ENCODE measurements at regions not wholly inside any gene's neighbourhood (a gene's known extent, or its start where the extent isn't known, plus 50 kb on each side); places are given as distances from the start of the nearest gene placed in this dataset.

DNA sequence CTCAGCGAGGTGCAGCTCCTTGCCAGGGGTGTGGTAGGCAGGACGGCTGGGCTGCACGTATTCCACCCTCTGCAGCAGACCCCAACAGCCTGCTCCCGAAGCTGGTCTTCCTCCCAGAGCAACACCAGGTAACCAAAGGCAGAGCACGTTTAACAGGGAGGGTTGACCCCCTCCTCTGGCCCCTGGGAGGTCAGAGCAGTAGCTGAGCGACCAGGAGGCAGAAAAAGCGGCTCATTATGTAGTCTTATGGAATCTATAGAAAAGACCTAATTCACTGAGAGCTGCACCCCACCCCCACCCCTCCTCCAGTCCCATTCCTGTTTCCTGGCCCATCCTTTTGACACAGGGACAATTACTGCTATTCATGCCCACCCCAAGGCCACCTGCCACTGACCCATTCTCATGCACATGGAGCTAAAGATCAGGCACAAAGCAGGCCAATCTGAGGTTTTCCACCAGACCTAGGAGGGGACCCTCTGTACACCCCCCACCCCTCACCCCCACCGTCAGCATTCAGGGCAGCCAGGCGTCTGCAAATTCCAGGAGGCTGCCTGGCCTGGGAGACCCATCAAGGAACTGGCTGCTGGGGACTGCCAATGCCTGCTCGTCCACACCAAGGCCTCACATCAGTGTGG lies 60.9 kb upstream of the FZD7 start:
- Mint-ChIP-seq H3K4me3 (peak overlapping the region; percentile 84), H3K4me1 (peaks cover 93% of the 10 kb centered on the region), H3K9me3 (no peaks in the 10 kb centered on the region), H3K27ac (ENCODE audit: unreplicated experiment) (peak overlapping the region; percentile 89), H3K36me3 (ENCODE audit: low read depth) (no peaks in the 10 kb centered on the region), H3K27me3 (ENCODE audit: low read depth) (no peaks in the 10 kb centered on the region)
- DNase-seq (ENCODE audit: low read depth, low spot score), result peak; percentile 43
- TF ChIP-seq, protein P1, sequence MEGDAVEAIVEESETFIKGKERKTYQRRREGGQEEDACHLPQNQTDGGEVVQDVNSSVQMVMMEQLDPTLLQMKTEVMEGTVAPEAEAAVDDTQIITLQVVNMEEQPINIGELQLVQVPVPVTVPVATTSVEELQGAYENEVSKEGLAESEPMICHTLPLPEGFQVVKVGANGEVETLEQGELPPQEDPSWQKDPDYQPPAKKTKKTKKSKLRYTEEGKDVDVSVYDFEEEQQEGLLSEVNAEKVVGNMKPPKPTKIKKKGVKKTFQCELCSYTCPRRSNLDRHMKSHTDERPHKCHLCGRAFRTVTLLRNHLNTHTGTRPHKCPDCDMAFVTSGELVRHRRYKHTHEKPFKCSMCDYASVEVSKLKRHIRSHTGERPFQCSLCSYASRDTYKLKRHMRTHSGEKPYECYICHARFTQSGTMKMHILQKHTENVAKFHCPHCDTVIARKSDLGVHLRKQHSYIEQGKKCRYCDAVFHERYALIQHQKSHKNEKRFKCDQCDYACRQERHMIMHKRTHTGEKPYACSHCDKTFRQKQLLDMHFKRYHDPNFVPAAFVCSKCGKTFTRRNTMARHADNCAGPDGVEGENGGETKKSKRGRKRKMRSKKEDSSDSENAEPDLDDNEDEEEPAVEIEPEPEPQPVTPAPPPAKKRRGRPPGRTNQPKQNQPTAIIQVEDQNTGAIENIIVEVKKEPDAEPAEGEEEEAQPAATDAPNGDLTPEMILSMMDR (conservative IDR thresholded peaks at IDR 0.05), result no peak

DNA sequence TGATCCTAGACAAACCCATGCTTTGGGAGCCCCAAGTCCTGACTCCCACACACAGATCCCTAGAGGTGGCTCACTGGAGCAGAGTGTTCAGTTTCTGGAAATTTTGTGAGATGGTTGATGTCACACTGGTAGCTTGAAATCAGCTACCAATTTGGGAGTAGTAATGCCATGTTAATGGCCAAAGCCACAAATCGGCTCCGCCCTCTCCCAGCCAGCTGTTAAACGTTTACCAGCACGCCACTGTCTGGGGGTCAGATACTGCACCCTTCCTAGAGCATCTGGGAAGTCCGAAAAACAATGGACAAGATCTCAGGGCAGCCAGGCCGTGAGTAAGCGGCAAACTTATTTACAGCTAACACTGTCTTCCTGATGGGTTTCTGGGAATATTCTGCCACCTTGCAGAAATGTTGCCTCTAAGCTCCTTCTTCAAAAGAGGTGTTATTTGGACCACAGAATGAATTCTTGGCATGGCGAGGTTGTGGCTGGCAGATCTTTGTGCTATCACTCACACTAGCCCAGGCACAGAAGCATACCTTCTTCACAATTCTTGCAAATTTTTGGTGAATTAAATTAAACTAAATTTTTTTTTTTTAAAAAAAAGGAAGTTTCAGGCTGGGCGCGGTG lies 60.2 kb upstream of the FZD7 start:
- no peaks in the 10 kb centered on the region for H3K36me3 Mint-ChIP-seq (ENCODE audit: low read depth)
- no peaks in the 10 kb centered on the region for H3K27me3 Mint-ChIP-seq (ENCODE audit: low read depth)
- H3K27ac Mint-ChIP-seq (ENCODE audit: unreplicated experiment), result peak overlapping the region; percentile 89
- no peaks in the 10 kb centered on the region for H3K9me3 Mint-ChIP-seq
- TF ChIP-seq, protein P1 (conservative IDR thresholded peaks at IDR 0.05), result no peak
- peak overlapping the region; percentile 84 for H3K4me3 Mint-ChIP-seq
- no peak for DNase-seq (ENCODE audit: low read depth, low spot score)
- H3K4me1 Mint-ChIP-seq, result peaks cover 95% of the 10 kb centered on the region

DNA sequence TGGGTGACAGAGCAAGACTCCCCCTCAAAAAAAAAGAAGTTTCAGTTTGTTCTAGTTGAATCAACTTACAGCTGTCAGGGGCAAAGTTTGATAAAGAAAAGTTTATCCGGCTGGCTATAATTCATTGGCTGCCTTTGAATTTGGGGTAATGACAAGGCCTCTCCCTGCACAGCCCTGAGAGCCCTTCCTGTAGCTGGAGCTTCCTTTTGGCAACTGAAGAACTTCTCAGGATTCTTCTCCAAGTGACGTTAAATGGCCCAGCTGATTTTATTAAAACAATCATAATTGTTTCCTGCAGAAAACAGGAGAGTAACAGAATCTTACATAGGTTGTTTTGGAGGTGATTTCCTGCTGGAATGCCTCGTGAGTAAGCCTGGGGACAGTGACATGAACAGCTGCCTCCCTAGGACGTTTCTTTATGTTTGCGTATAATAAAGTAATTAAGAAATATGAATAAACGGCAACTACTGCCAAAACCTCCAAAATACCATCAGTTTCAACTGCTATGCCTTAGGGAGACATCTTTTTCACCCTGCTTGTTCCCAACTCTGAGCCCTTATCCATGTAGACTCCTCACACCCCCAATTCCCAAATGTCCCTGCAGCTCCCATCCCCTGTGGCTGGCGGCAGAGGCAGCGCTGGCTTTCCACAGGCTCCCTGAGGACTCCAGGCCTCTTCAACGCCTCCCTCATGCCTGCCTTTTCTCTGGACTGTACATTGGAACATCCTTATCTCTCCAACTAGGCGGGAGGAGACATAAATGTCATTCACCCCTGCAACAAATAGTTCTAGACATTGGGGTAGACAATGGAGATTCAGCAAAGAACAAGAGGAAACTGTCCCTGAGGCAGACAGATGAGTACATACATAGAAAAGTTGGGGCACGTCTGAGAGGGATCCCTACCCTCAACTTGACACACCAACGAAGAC lies 59.2 kb upstream of the FZD7 start:
- Mint-ChIP-seq H3K9me3 (no peaks in the 10 kb centered on the region), H3K4me3 (peak overlapping the region; percentile 69), H3K27ac (ENCODE audit: unreplicated experiment) (peak overlapping the region; percentile 86), H3K27me3 (ENCODE audit: low read depth) (no peaks in the 10 kb centered on the region), H3K4me1 (peaks cover 95% of the 10 kb centered on the region), H3K36me3 (ENCODE audit: low read depth) (no peaks in the 10 kb centered on the region)
- TF ChIP-seq, protein P1 (conservative IDR thresholded peaks at IDR 0.05), result no peak
- no peak for DNase-seq (ENCODE audit: low read depth, low spot score)

DNA sequence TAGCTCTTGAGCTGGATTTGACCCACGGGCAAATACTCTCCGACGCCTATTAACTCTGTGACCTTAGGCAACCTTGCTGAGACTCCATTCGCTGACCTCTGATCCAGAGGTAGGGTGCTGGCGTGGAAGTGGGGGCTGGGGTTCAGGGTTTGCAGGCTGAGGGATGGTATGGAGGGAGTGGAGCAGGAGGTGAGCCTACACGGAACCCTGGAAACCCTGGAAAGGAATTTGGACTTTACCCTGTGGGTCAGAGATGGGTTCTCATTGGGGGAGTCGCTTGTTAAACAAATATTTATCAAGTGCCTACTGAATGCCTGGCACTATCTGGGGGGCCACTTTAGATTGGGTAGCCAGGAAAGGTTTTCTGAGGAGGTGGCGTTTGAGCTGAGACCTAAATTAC lies 58.2 kb upstream of the FZD7 start:
- DNase-seq (ENCODE audit: low read depth, low spot score), result no peak
- Mint-ChIP-seq H3K27me3 (ENCODE audit: low read depth) (no peaks in the 10 kb centered on the region), H3K36me3 (ENCODE audit: low read depth) (no peaks in the 10 kb centered on the region), H3K4me1 (peaks cover 89% of the 10 kb centered on the region), H3K9me3 (no peaks in the 10 kb centered on the region), H3K4me3 (no peak overlapping the region), H3K27ac (ENCODE audit: unreplicated experiment) (no peak overlapping the region)
- TF ChIP-seq, protein P1 (conservative IDR thresholded peaks at IDR 0.05), result no peak

DNA sequence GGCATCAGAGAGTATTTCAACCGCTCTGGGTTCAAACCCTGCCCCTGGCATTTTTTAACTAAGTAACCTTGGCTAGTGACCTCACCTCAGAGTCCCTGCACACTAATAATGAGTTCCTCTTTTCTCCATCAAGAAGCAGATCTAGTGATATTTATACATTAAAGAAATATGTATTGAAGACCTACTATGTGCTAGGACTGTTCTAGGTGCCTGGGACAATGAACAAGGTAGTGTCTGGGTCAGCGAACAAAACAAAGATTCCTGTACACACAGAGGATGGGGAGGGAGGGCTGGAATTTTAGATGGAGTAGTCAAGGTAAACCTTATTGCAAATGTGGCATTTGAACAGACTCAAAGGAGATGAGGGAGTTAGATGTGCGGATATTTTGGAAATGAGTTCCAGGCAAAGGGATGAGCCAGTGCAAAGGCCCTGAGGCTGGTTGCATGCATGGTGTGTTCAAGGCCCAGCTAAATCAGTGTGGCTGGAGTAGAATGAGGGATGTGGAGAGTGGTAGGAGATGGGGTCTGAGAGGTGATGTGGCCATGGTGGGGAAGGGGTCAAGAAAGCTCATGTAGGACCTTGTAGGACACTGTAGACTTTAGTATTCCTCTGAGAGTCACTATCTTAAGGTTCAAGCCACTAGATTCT lies 57.6 kb upstream of the FZD7 start:
- Mint-ChIP-seq H3K27ac (ENCODE audit: unreplicated experiment) (peak overlapping the region; percentile 38), H3K36me3 (ENCODE audit: low read depth) (no peaks in the 10 kb centered on the region), H3K9me3 (no peaks in the 10 kb centered on the region), H3K27me3 (ENCODE audit: low read depth) (no peaks in the 10 kb centered on the region), H3K4me3 (no peak overlapping the region), H3K4me1 (peaks cover 89% of the 10 kb centered on the region)
- no peak for DNase-seq (ENCODE audit: low read depth, low spot score)
- TF ChIP-seq, protein P1 (conservative IDR thresholded peaks at IDR 0.05), result no peak
